Neural cell (in vitro differentiated cells): ENCODE measurements at regions not wholly inside any gene's neighbourhood (a gene's known extent, or its start where the extent isn't known, plus 50 kb on each side); places are given as distances from the start of the nearest gene placed in this dataset.
A peak's percentile ranks its signal among the peaks of the same experiment; 100 is the strongest.

Source experiments
- H2AFZ ChIP-seq: fragments of 200-600, 300-800 bp; sonication (generic), shearing (Covaris generic); 2 replicates; pipeline ENCODE4 v1.6.0; 2014; ENCODE audit warnings: low read depth, mild to moderate bottlenecking, antibody characterized with exemption, low read length, moderate library complexity
- H3F3A ChIP-seq: fragments of 200-600 bp; shearing (Covaris generic); 2 replicates; pipeline ENCODE4 v1.6.1; 2016; ENCODE audit warnings: mild to moderate bottlenecking, moderate library complexity, mixed read lengths, antibody characterized with exemption, low read length; ENCODE audit not compliant: insufficient read depth, poor library complexity, severe bottlenecking
- H3K27ac ChIP-seq: fragments of 200-600, 300-800 bp; sonication (generic), shearing (Covaris generic); 2 replicates; pipeline ENCODE4 v1.5.1; 2014; ENCODE audit warnings: mild to moderate bottlenecking, low read length, moderate library complexity
- H3K27me3 ChIP-seq: fragments of 300-800, 200-600 bp; sonication (generic), shearing (Covaris generic); 2 replicates; pipeline ENCODE4 v1.6.0; 2014; ENCODE audit warnings: mild to moderate bottlenecking, low read depth, low read length, moderate library complexity; ENCODE audit not compliant: insufficient read depth
- H3K36me3 ChIP-seq: fragments of 300-800, 200-600 bp; sonication (generic), shearing (Covaris generic); 2 replicates; pipeline ENCODE4 v1.5.1; 2014; ENCODE audit warnings: mild to moderate bottlenecking, antibody characterized with exemption, low read length, moderate library complexity; ENCODE audit not compliant: insufficient read depth
- H3K4me2 ChIP-seq: fragments of 300-800, 200-600 bp; sonication (generic), shearing (Covaris generic); 2 replicates; pipeline ENCODE4 v1.6.0; 2014; ENCODE audit warnings: mild to moderate bottlenecking, low read length
- H3K4me3 ChIP-seq: fragments of 300-800, 200-600 bp; sonication (generic), shearing (Covaris generic); 2 replicates; pipeline ENCODE4 v1.5.1; 2014; ENCODE audit warnings: mild to moderate bottlenecking, low read length, moderate library complexity
- H3K79me2 ChIP-seq: fragments of 200-600 bp; shearing (Covaris generic); replicated peaks from 2 replicates; pipeline ENCODE4 v1.6.0; 2014; ENCODE audit warnings: mild to moderate bottlenecking, low read length, moderate library complexity; ENCODE audit not compliant: insufficient read depth
- H3K9ac ChIP-seq: fragments of 300-800, 200-600 bp; sonication (generic), shearing (Covaris generic); 2 replicates; pipeline ENCODE4 v1.6.1; 2016; ENCODE audit warnings: mild to moderate bottlenecking, low read length, mixed read lengths
- H3K9me2 ChIP-seq: fragments of 200-600 bp; shearing (Covaris generic); 2 replicates; pipeline ENCODE4 v1.6.1; 2016; ENCODE audit warnings: mild to moderate bottlenecking, low read length, mixed read lengths; ENCODE audit not compliant: insufficient read depth
- H3K9me3 ChIP-seq: fragments of 200-600, 300-800 bp; sonication (generic), shearing (Covaris generic); 2 replicates; pipeline ENCODE4 v1.6.1; 2016; ENCODE audit warnings: mild to moderate bottlenecking, mixed run types, low read length, moderate library complexity, mixed read lengths
- H4K20me1 ChIP-seq: fragments of 200-600 bp; shearing (Covaris generic); 2 replicates; pipeline ENCODE4 v1.6.1; 2016; ENCODE audit warnings: mild to moderate bottlenecking, mixed run types; ENCODE audit not compliant: insufficient read depth
- CTCF ChIP-seq: fragments of 450-650 bp; IDR thresholded peaks from 2 replicates; pipeline ENCODE4 v1.5.1; 2014; ENCODE audit warnings: antibody characterized with exemption, mild to moderate bottlenecking, moderate library complexity; ENCODE audit not compliant: poor library complexity, severe bottlenecking
- EP300 ChIP-seq: fragments of 450-650 bp; conservative IDR thresholded peaks from 2 replicates; pipeline ENCODE4 v1.6.1; 2014; ENCODE audit warnings: antibody characterized with exemption, mild to moderate bottlenecking, moderate library complexity; ENCODE audit not compliant: poor library complexity, severe bottlenecking
- EZH2 ChIP-seq: fragments of 200-600, 300-800 bp; shearing (Covaris generic), sonication (generic); IDR thresholded peaks from 2 replicates; pipeline ENCODE4 v1.6.1; 2014; ENCODE audit warnings: antibody characterized with exemption, low read length, borderline replicate concordance, mild to moderate bottlenecking; ENCODE audit not compliant: insufficient read depth, poor library complexity, severe bottlenecking
- MXI1 ChIP-seq: fragments of 450-650 bp; conservative IDR thresholded peaks from 2 replicates; pipeline ENCODE4 v1.6.1; 2014; ENCODE audit warnings: antibody characterized with exemption, mild to moderate bottlenecking; ENCODE audit not compliant: poor library complexity, severe bottlenecking
- POLR2AphosphoS5 ChIP-seq: IDR thresholded peaks from 2 replicates; pipeline ENCODE4 v1.6.1; 2012
- RAD21 ChIP-seq: fragments of 450-650 bp; conservative IDR thresholded peaks from 2 replicates; pipeline ENCODE4 v1.6.1; 2014; ENCODE audit warnings: antibody characterized with exemption, mild to moderate bottlenecking, moderate library complexity
- REST ChIP-seq: IDR thresholded peaks from 2 replicates; pipeline ENCODE4 v1.6.1; 2012; ENCODE audit warnings: borderline replicate concordance
- SMC3 ChIP-seq: fragments of 450-650 bp; conservative IDR thresholded peaks from 2 replicates; pipeline ENCODE4 v1.6.1; 2014; ENCODE audit warnings: antibody characterized with exemption, mild to moderate bottlenecking, moderate library complexity; ENCODE audit not compliant: poor library complexity
- TAF1 ChIP-seq: IDR thresholded peaks from 2 replicates; pipeline ENCODE4 v1.6.1; 2012; ENCODE audit warnings: low read depth

GRCh38 chr5:3853362-3853761 lies 257.7 kb downstream of the IRX1 start:
- Histone ChIP-seq H3K4me3 (no peak overlapping the region), H4K20me1 (no peaks in the 10 kb centered on the region), H3K9me3 (no peaks in the 10 kb centered on the region), H3K27ac (no peak overlapping the region), H3K9ac (no peak overlapping the region), H3K4me2 (no peak overlapping the region), H3K27me3 (no peaks in the 10 kb centered on the region), H3K79me2 (no peaks in the 10 kb centered on the region), H2AFZ (no peak overlapping the region), H3F3A (no peaks in the 10 kb centered on the region), H3K36me3 (no peaks in the 10 kb centered on the region), H3K9me2 (no peaks in the 10 kb centered on the region)
- TF ChIP-seq RAD21, result no peak
- no peak for TF ChIP-seq MXI1
- no peak for TF ChIP-seq EZH2
- no peak for TF ChIP-seq SMC3
- TF ChIP-seq EP300, result no peak
- TF ChIP-seq POLR2AphosphoS5, result no peak
- no peak for TF ChIP-seq REST
- TF ChIP-seq CTCF, result no peak

- H3K4me2 ChIP-seq, result no peak overlapping the region
- no peak overlapping the region for H3K4me3 ChIP-seq
- no peaks in the 10 kb centered on the region for H3F3A ChIP-seq
- no peaks in the 10 kb centered on the region for H4K20me1 ChIP-seq
- H3K27ac ChIP-seq, result no peak overlapping the region
- no peaks in the 10 kb centered on the region for H3K36me3 ChIP-seq
- TF ChIP-seq POLR2AphosphoS5, result peak; percentile 17
- no peak for TF ChIP-seq RAD21
- no peak for TF ChIP-seq MXI1
- no peak for TF ChIP-seq CTCF
- TF ChIP-seq REST, result no peak
- no peak for TF ChIP-seq EP300
- TF ChIP-seq EZH2, result no peak
- TF ChIP-seq TAF1, result no peak
- H3K9me3 ChIP-seq, result no peaks in the 10 kb centered on the region
- no peaks in the 10 kb centered on the region for H3K9me2 ChIP-seq
- no peaks in the 10 kb centered on the region for H3K79me2 ChIP-seq
- no peak overlapping the region for H2AFZ ChIP-seq
- no peak overlapping the region for H3K9ac ChIP-seq
- no peaks in the 10 kb centered on the region for H3K27me3 ChIP-seq
Measured at GRCh38 chr5:3854188-3854821, 258.7 kb downstream of the IRX1 start.
